WTC11 (cell line): ENCODE measurements at regions not wholly inside any gene's neighbourhood (a gene's known extent, or its start where the extent isn't known, plus 50 kb on each side); places are given as distances from the start of the nearest gene placed in this dataset.
"Not testable (repeated sequence)": the region's sequence is repeated elsewhere in the genome, so short reads cannot be mapped to it uniquely, and the experiment has no call there.

Experiments used
- ATAC-seq: fragments of 200-7000 bp; cut with Tn5 transposase; 2 replicates; pipeline ENCODE4 v1.10.0; 2021; ENCODE audit warnings: mild to moderate bottlenecking, moderate library complexity
- CTCF ChIA-PET: fragments of 300-600 bp; sonication (Branson Sonifier 250); formaldehyde crosslinking; loops from one replicate; lab custom pipeline; 2021; ENCODE audit warnings: antibody characterized with exemption; lab: Charles Lee
- POLR2A ChIA-PET: fragments of 350-600 bp; sonication (Branson Sonifier 250); formaldehyde crosslinking; loops from one replicate; lab custom pipeline; 2021; ENCODE audit warnings: antibody characterized with exemption; lab: Charles Lee
- DNase-seq: peaks from one replicate; pipeline ENCODE4 v3.0.0; 2021; ENCODE audit warnings: low spot score
- H3K27ac Mint-ChIP-seq: 2 replicates; pipeline ENCODE4 v1.8.0; 2021; ENCODE audit warnings: mixed read lengths
- H3K27me3 Mint-ChIP-seq: 2 replicates; pipeline ENCODE4 v1.8.0; 2021; ENCODE audit warnings: low read depth, mild to moderate bottlenecking, moderate library complexity, mixed read lengths
- H3K36me3 Mint-ChIP-seq: 2 replicates; pipeline ENCODE4 v1.8.0; 2021; ENCODE audit warnings: mixed read lengths
- H3K4me1 Mint-ChIP-seq: 2 replicates; pipeline ENCODE4 v1.8.0; 2022; ENCODE audit warnings: mixed read lengths
- H3K4me3 Mint-ChIP-seq: 2 replicates; pipeline ENCODE4 v1.8.0; 2021; ENCODE audit warnings: mild to moderate bottlenecking, moderate library complexity, mixed read lengths
- H3K9me3 Mint-ChIP-seq: 2 replicates; pipeline ENCODE4 v1.8.0; 2021; ENCODE audit warnings: mixed read lengths
- CREB1 ChIP-seq: sonication (generic); formaldehyde crosslinking; IDR thresholded peaks from 2 replicates; pipeline ENCODE4 v1.8.0; 2023; ENCODE audit warnings: mild to moderate bottlenecking, missing genetic modification reagents
- ERG ChIP-seq: fragments of 250-450 bp; sonication (Bioruptor Pico); IDR thresholded peaks from 2 replicates; pipeline ENCODE4 v1.8.0; 2021; ENCODE audit warnings: mild to moderate bottlenecking
- ESRRA ChIP-seq: sonication (generic); formaldehyde crosslinking; IDR thresholded peaks from 2 replicates; pipeline ENCODE4 v1.8.1; 2022; ENCODE audit warnings: mild to moderate bottlenecking, missing genetic modification reagents, borderline replicate concordance
- FOXK1 ChIP-seq: sonication (generic); formaldehyde crosslinking; IDR thresholded peaks from 2 replicates; pipeline ENCODE4 v1.8.0; 2022; ENCODE audit warnings: mild to moderate bottlenecking, moderate library complexity, missing genetic modification reagents
- MXD4 ChIP-seq: fragments of 250-450 bp; sonication (Bioruptor Pico); IDR thresholded peaks from 2 replicates; pipeline ENCODE4 v1.8.0; 2021; ENCODE audit warnings: mild to moderate bottlenecking, moderate library complexity, borderline replicate concordance
- RELA ChIP-seq: sonication (generic); formaldehyde crosslinking; IDR thresholded peaks from 2 replicates; pipeline ENCODE4 v1.8.1; 2022; ENCODE audit warnings: missing genetic modification reagents, mild to moderate bottlenecking, borderline replicate concordance
- SMAD4 ChIP-seq: sonication (generic); formaldehyde crosslinking; IDR thresholded peaks from 2 replicates; pipeline ENCODE4 v1.8.0; 2022; ENCODE audit warnings: mild to moderate bottlenecking, missing genetic modification reagents
- TF ChIP-seq, protein P1 (sequence below): sonication (generic); formaldehyde crosslinking; IDR thresholded peaks from 2 replicates; pipeline ENCODE4 v1.8.0; 2022; ENCODE audit warnings: mild to moderate bottlenecking, missing genetic modification reagents
- TF ChIP-seq, protein P2 (sequence below): sonication (generic); formaldehyde crosslinking; IDR thresholded peaks from 2 replicates; pipeline ENCODE4 v1.8.1; 2023; ENCODE audit warnings: mild to moderate bottlenecking, missing genetic modification reagents, moderate library complexity

DNA sequence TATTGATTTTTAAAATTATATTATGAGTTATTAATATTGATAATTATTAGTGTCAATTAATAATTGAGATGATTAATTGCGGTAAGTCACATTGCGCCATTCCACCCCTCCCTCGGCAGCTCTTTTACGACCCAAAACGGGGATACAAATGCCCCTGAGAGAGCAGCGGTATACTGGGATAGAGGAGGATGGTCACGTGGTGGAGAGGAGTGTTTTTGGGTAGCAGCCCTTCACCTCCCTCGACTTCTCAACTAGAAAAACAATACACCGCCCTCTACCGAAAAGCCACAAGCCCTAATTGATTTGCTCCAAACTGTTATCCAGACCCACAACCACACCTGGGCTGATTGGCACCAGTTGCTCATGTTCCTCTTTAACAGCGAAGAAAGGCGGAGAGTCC is 71.0 kb downstream of the DAPL1 start:
- TF ChIP-seq, protein P1, sequence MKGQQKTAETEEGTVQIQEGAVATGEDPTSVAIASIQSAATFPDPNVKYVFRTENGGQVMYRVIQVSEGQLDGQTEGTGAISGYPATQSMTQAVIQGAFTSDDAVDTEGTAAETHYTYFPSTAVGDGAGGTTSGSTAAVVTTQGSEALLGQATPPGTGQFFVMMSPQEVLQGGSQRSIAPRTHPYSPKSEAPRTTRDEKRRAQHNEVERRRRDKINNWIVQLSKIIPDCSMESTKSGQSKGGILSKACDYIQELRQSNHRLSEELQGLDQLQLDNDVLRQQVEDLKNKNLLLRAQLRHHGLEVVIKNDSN (CRISPR knock-in tag): peak; percentile 56
- TF ChIP-seq, protein P2, sequence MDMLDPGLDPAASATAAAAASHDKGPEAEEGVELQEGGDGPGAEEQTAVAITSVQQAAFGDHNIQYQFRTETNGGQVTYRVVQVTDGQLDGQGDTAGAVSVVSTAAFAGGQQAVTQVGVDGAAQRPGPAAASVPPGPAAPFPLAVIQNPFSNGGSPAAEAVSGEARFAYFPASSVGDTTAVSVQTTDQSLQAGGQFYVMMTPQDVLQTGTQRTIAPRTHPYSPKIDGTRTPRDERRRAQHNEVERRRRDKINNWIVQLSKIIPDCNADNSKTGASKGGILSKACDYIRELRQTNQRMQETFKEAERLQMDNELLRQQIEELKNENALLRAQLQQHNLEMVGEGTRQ (CRISPR knock-in tag): peak; percentile 71
- H3K4me3 Mint-ChIP-seq, POLR2A ChIA-PET, ATAC-seq, H3K27ac Mint-ChIP-seq, DNase-seq, H3K36me3 Mint-ChIP-seq, H3K9me3 Mint-ChIP-seq, H3K27me3 Mint-ChIP-seq: not testable (repeated sequence)
- CTCF ChIA-PET: interaction anchor here (1.0 to 1.4 kb wide), 2 partner anchors 18 to 142 kb away, joined by 3 read pairs; no protein-coding TSS in a partner anchor
- H3K4me1 Mint-ChIP-seq: peaks cover 22% of the 10 kb centered on the region

- H3K4me3 Mint-ChIP-seq, H3K36me3 Mint-ChIP-seq, ATAC-seq, H3K27ac Mint-ChIP-seq, POLR2A ChIA-PET, H3K27me3 Mint-ChIP-seq, DNase-seq, H3K9me3 Mint-ChIP-seq: not testable (repeated sequence)
- CTCF ChIA-PET: interaction anchor here (0.8 to 1.4 kb wide), 4 partner anchors 144 to 843 kb away, joined by 3 read pairs; no protein-coding TSS in a partner anchor
- H3K4me1 Mint-ChIP-seq: peaks cover 22% of the 10 kb centered on the region
Measured at GRCh38 chr2:158867531-158868191, 72.5 kb downstream of the DAPL1 start.

DNA sequence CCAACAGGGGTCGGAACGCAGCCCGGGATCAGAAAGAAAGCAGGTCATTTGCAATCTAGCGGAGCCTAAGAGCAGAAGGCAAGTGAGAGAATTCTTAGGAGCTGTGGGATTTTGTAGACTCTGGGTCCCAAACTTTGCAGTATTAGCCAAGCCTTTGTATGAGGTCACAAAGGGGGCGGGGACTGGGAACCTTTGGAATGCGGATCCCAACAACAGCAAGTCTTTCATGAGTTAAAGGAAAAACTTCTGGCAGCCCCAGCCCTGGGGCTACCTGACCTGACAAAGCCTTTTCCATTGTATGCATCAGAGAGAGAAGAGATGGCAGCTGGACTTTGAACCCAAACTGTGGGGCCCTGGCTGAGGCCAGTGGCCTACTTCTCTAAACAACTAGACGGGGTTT is 73.3 kb downstream of the DAPL1 start:
- peaks cover 22% of the 10 kb centered on the region for H3K4me1 Mint-ChIP-seq
- H3K36me3 Mint-ChIP-seq, H3K9me3 Mint-ChIP-seq, POLR2A ChIA-PET, ATAC-seq, H3K27ac Mint-ChIP-seq, H3K4me3 Mint-ChIP-seq, H3K27me3 Mint-ChIP-seq: not testable (repeated sequence)
- peak; percentile 81 for DNase-seq
- CTCF ChIA-PET: interaction anchor here (0.8 to 1.1 kb wide), 3 partner anchors 250 to 844 kb away, joined by 3 read pairs; no protein-coding TSS in a partner anchor

DNA sequence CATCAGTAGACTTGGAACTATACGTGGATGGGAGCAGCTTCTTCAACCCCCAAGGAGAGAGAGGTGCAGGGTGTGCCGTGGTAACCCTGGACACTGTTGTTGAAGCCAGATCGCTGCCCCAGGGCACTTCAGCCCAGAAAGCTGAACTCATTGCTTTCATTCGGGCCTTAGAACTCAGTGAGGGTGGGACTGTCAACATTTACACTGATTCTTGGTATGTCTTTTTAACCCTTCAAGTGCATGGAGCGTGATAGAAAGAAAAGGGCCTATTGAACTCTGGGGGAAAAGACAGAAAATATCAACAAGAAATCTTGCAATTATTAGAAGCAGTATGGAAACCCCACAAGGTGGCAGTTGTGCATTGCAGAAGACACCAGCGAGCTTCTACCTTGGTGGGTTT is 74.0 kb downstream of the DAPL1 start:
- H3K27ac Mint-ChIP-seq, H3K4me3 Mint-ChIP-seq, CTCF ChIA-PET, DNase-seq, ATAC-seq, H3K27me3 Mint-ChIP-seq, H3K9me3 Mint-ChIP-seq, H3K36me3 Mint-ChIP-seq, POLR2A ChIA-PET: not testable (repeated sequence)
- peaks cover 22% of the 10 kb centered on the region for H3K4me1 Mint-ChIP-seq

DNA sequence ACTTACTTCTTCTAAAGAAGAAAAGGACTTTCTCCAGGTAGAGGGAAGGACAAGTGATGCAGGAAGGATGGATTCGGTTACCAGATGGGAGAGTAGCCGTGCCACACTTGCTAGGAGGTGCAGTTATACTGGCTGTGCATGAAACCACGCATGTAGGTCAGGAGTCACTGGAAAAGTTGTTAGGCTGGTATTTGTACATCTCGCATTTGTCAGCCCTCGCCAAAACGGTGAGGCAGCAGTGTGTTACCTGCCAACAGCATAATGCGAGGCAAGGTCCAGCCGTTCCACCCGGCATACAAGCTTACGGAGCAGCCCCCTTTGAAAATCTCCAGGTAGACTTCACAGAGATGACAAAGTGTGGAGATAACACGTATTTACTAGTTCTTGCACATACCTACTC is 74.5 kb downstream of the DAPL1 start:
- ATAC-seq, H3K4me3 Mint-ChIP-seq, H3K9me3 Mint-ChIP-seq, H3K27ac Mint-ChIP-seq, H3K27me3 Mint-ChIP-seq, DNase-seq, H3K36me3 Mint-ChIP-seq, POLR2A ChIA-PET, CTCF ChIA-PET: not testable (repeated sequence)
- peaks cover 22% of the 10 kb centered on the region for H3K4me1 Mint-ChIP-seq

- Mint-ChIP-seq H3K27me3 (no peaks in the 10 kb centered on the region), H3K27ac (no peak overlapping the region), H3K36me3 (no peaks in the 10 kb centered on the region), H3K9me3 (no peaks in the 10 kb centered on the region), H3K4me1 (no peaks in the 10 kb centered on the region), H3K4me3 (no peak overlapping the region)
- POLR2A ChIA-PET: no interaction called here
- no peak for ATAC-seq
- DNase-seq: no peak
- CTCF ChIA-PET: no interaction called here
- TF ChIP-seq SMAD4 (CRISPR knock-in tag) (no peak), ESRRA (CRISPR knock-in tag) (no peak), ERG (CRISPR knock-in tag) (no peak), FOXK1 (CRISPR knock-in tag) (no peak), RELA (CRISPR knock-in tag) (no peak), MXD4 (CRISPR knock-in tag) (no peak), CREB1 (CRISPR knock-in tag) (no peak)
Measured at GRCh38 chr2:158878003-158878402, 82.9 kb downstream of the DAPL1 start.
